ENCODE measurements at regions not wholly inside any gene's neighbourhood (a gene's known extent, or its start where the extent isn't known, plus 50 kb on each side); places are given as distances from the start of the nearest gene placed in this dataset.

GRCh38 chr18:51647346-51647745 is 449.9 kb upstream of the MEX3C start:
- TF ChIP-seq CTCF (IDR thresholded peaks at IDR 0.05; ENCODE audit: borderline replicate concordance, insufficient read depth, low read depth, low read length), result no peak
- no peak overlapping the region for H3K4me3 ChIP-seq (ENCODE audit: low read depth, low read length)

GRCh38 chr18:51647942-51648341 is 450.5 kb upstream of the MEX3C start:
- no peak overlapping the region for H3K4me3 ChIP-seq (ENCODE audit: low read depth, low read length)
- no peak for TF ChIP-seq CTCF (IDR thresholded peaks at IDR 0.05; ENCODE audit: borderline replicate concordance, insufficient read depth, low read depth, low read length)

DNA sequence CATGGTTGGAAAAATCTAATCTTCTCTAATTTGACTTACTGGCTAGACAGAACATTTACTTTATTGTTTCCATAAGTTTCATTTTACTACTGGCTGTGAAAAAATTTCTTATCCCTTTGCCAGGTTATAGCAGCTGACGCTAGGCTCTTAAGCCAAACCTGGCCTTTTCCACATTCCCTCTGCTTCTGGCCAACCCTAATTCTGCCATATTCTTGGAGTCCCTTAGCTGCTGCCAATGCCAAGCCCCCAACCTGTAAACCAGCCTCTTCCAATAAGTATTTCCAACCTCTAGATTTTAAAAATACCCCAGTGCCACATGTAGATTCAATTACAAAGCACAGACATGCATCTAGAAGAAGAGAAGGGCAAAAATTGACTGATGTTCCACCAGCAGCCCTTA is 452.3 kb upstream of the MEX3C start:
- H3K4me3 ChIP-seq (ENCODE audit: low read depth, low read length), result no peak overlapping the region
- no peak for TF ChIP-seq CTCF (IDR thresholded peaks at IDR 0.05; ENCODE audit: borderline replicate concordance, insufficient read depth, low read depth, low read length)

- TF ChIP-seq CTCF (IDR thresholded peaks at IDR 0.05; ENCODE audit: borderline replicate concordance, insufficient read depth, low read depth, low read length), result no peak
- H3K4me3 ChIP-seq (ENCODE audit: low read depth, low read length), result no peak overlapping the region
Observed at GRCh38 chr18:51651761-51652160, 454.3 kb upstream of the MEX3C start.

DNA sequence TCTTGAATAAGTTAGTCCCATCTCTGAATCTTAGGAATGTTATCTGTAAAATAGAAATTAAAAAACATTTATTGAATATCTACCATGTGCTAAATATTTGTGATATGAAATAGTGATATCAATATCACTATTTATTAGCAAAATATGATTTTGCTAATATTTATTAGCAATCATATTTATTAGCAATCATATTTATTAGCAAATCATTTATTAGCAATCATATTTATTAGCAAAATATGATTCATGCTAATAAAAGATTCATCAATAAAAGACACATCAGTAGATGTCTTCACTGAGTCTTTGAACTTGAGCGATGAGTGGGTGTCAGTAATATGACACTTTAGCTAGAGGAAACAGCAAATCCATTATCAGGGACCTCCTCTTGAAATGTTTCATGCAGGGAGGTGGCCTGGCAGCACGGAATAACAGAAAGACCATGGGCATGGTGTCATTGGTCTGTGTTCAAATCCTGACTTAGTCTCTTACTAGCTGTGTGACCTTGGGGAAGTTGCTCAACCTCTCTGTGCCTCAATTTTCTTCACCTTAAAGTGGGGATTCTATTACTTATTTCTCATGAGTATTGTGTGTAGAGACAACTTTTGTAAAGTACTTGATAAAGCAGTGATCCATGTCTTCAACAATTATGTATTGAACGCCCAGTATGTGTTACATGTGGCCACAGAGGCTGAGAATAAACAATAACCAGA is 456.2 kb upstream of the MEX3C start:
- H3K4me3 ChIP-seq (ENCODE audit: low read depth, low read length), result no peak overlapping the region
- no peak for TF ChIP-seq CTCF (IDR thresholded peaks at IDR 0.05; ENCODE audit: borderline replicate concordance, insufficient read depth, low read depth, low read length)

GRCh38 chr18:51654488-51655326 is 457.2 kb upstream of the MEX3C start:
- no peak for TF ChIP-seq CTCF (IDR thresholded peaks at IDR 0.05; ENCODE audit: borderline replicate concordance, insufficient read depth, low read depth, low read length)
- H3K4me3 ChIP-seq (ENCODE audit: low read depth, low read length), result no peak overlapping the region

DNA sequence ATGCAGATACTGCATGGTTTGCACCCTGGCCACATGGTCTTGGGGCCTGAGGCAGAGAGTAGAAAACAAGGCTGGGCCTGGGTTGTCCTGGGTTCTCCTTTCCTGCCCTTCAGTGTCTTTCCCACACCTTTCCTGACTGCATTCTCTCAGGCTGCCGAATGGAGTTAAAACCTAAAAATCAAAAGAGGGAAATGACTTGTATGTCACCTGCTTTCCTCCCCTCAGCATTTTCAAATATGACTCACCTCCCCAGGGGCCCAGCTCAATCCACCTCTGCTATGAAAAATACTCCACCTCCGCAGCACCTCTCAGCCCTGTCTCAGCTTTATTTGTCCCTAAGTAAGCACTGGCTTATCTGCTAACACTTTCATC is 457.8 kb upstream of the MEX3C start:
- TF ChIP-seq CTCF (IDR thresholded peaks at IDR 0.05; ENCODE audit: borderline replicate concordance, insufficient read depth, low read depth, low read length), result no peak
- no peak overlapping the region for H3K4me3 ChIP-seq (ENCODE audit: low read depth, low read length)
